Esophagus muscularis mucosa (tissue), 4 donors: ENCODE measurements at regions not wholly inside any gene's neighbourhood (a gene's known extent, or its start where the extent isn't known, plus 50 kb on each side); places are given as distances from the start of the nearest gene placed in this dataset.

Experiments used
- EP300 ChIP-seq: sonication (generic); formaldehyde crosslinking; IDR thresholded peaks from one replicate; pipeline ENCODE4 v1.6.1; 2017; ENCODE audit warnings: antibody characterized with exemption
- POLR2A ChIP-seq: fragments of 450-650 bp; IDR thresholded peaks from one replicate; pipeline ENCODE4 v1.6.1; 2017; ENCODE audit warnings: antibody characterized with exemption, moderate library complexity, mild to moderate bottlenecking, low read depth
- POLR2AphosphoS5 ChIP-seq, 2 donors: sonication (generic); formaldehyde crosslinking; IDR thresholded peaks; one replicate each; pipeline ENCODE4 v1.6.1; 2017; ENCODE audit warnings: antibody characterized with exemption in 2 of 2
- TF ChIP-seq, protein P1 (sequence below), 3 experiments: fragments of 200-600 bp in 2 of 3; fragments of 450-650 bp in 1 of 3; sonication (generic) in 2 of 3; IDR thresholded peaks; one replicate each; pipeline ENCODE4 v1.5.1; 2017 to 2019; ENCODE audit warnings: antibody characterized with exemption in 3 of 3, mild to moderate bottlenecking in 2 of 3, moderate library complexity in 1 of 3

GRCh38 chr18:78519394-78520062 lies 460.1 kb upstream of the SALL3 start:
- TF ChIP-seq, protein P1, sequence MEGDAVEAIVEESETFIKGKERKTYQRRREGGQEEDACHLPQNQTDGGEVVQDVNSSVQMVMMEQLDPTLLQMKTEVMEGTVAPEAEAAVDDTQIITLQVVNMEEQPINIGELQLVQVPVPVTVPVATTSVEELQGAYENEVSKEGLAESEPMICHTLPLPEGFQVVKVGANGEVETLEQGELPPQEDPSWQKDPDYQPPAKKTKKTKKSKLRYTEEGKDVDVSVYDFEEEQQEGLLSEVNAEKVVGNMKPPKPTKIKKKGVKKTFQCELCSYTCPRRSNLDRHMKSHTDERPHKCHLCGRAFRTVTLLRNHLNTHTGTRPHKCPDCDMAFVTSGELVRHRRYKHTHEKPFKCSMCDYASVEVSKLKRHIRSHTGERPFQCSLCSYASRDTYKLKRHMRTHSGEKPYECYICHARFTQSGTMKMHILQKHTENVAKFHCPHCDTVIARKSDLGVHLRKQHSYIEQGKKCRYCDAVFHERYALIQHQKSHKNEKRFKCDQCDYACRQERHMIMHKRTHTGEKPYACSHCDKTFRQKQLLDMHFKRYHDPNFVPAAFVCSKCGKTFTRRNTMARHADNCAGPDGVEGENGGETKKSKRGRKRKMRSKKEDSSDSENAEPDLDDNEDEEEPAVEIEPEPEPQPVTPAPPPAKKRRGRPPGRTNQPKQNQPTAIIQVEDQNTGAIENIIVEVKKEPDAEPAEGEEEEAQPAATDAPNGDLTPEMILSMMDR (IDR thresholded peaks at IDR 0.05), result no peak
- no peak for TF ChIP-seq POLR2A
- TF ChIP-seq EP300, result no peak
- TF ChIP-seq POLR2AphosphoS5 (IDR thresholded peaks at IDR 0.05), result no peak
